GM19328 (cell line): ENCODE measurements at regions not wholly inside any gene's neighbourhood (a gene's known extent, or its start where the extent isn't known, plus 50 kb on each side); places are given as distances from the start of the nearest gene placed in this dataset.
"Not testable (repeated sequence)": the region's sequence is repeated elsewhere in the genome, so short reads cannot be mapped to it uniquely, and the experiment has no call there.

Source experiments
- ATAC-seq: cut with Tn5 transposase; IDR thresholded peaks from one replicate; pipeline ENCODE4 v1.9.1; 2021; ENCODE audit warnings: mild to moderate bottlenecking, moderate library complexity; ENCODE audit not compliant: unreplicated experiment

DNA sequence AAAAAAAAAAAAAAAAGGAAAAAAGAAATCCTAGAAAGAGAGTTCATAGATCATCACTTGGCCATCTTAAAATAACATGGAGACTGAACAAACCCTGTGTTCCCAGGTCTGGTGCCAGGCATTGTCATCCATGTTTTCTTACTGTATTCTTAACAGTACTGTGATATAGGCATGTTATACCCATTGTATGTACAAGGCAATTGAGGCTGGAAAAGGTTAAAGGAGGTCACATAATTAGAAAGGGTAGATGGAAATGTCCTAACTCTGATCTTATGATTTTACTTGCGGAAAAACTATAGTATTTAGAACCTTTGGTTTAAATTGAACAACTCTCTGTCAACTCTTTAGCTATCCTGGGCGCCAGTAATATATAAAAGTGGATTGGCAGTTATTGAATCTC, 478.2 kb upstream of the RGS6 start:
- no peak for ATAC-seq

DNA sequence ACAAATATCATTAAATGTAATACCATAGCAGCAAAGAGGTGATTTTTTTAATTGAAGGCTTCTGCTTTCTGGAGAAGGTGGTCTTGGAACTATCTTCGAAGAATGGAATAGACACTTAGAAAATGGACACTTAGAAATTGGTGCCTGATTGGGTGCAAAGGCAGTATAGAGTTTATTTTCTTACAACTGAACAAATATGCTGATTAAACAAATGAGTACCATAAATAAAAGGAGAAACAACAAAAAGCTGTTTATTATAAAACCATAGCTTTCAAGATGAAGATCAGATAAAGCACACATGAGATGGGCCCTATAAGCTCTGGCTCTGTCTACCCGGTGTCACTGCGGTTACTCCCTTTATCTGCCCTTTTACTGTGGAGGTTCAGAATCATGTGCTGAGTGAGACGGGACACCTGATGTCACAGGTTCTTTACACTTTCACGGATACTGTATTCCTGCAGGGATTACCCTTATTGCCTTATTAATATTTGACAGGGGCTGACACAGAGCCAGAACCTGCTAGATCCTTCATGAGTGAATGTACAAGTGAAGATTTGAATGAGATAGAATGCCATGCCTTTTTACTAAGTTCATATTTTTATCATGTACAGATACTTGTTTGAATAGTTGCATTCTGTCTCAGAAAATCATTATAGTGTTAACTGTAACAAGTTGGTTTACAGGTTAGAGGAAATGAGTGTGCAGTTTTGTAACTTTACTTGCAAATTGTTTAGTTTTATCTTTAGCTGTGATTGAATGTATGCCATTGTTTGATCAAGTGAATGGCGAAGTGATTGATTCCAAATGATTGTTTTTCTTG, 477.5 kb upstream of the RGS6 start:
- no peak for ATAC-seq

DNA sequence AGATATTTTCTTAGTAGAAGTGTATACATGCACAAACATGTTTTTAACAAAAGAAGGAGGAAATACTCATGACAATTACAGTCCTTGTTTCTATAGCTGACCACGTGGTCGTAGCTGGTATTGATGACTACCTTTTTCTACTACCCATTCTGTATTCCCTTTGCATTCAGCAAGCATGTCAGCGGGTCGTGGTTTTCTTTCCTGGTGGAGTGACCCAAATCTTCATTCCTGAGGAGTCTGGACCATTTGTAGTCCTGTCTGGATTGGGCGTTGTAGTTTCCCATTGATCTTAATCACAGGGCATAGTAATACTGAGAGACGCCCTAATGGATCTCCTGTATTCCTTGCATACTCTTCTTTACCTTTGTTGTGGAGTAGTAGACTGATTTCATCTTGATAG, 472.1 kb upstream of the RGS6 start:
- no peak for ATAC-seq

DNA sequence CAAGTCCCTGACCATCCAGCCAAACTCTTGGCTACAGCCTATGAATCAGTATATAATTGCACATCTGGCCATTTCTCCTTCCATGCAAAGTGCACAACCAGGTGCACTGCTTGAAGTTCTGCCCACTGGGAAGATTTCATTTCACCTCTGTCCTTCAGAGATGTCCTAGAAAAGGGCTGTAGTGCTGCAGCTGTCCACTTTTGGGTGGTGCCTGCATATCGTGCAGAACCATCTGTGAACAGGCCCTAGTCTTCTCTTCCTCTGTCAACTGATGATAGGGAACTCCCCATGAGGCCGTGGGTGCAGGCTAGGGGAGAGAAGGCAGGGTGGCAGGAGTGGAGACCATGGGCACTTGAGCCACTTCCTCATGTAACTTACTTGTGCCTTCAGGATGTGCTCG, 470.6 kb upstream of the RGS6 start:
- ATAC-seq = not testable (repeated sequence)

DNA sequence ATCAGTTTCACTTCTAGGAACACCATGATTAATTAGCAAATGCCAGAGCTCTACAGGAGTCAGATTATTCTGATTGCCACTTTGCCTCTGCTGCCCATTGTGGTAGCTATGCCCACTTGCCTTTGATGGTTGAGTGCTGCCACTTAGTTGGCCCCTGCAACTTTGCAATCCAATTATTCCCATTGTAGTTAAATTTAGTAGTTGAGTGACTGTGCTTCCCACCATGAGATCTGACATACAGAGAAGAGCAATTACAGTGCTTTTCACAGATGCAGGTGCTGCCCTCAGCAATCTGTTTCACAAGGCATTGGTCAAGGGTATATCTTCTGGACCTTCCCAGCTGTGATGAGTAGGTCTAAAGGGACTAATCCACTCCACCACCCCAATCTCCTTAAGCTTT, 468.4 kb upstream of the RGS6 start:
- ATAC-seq = no peak

DNA sequence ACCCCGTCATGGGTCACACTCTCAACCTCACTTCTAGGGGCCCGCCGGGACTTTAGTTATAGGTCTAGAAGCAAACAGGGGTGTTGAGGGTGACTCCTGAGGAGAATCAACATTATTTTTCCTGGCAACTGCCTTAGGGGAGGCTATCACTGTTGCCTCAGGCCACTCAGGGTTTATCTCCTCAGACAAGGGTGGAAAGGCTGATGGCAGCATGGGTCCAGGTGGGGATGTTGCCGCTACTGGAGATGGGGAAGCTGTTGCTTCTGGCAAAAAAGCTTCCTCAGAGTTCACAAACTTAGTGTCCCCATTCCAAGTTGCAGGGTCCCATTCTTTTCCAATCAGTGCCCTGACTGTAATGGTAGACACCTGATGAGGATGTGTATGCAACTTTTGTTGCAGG, 467.4 kb upstream of the RGS6 start:
- no peak for ATAC-seq

DNA sequence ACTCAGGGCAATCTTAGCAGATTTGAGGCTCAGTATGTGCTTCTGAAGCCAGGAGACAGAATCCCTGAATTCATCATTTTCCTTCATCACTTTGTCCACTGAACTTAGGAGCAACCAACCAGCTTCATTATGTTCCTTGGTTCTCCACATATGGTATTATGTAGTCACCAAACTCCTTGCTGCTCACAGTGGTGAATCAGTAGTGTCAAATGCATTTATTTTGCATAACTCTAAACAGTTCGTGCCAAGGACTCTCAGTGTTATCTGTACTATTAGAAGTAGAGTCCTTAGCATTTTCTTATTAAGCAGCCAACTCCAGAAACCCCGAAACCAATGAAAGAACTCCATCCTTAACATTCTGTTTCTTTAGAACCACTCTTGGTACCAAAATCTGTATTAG, 466.9 kb upstream of the RGS6 start:
- ATAC-seq = no peak

DNA sequence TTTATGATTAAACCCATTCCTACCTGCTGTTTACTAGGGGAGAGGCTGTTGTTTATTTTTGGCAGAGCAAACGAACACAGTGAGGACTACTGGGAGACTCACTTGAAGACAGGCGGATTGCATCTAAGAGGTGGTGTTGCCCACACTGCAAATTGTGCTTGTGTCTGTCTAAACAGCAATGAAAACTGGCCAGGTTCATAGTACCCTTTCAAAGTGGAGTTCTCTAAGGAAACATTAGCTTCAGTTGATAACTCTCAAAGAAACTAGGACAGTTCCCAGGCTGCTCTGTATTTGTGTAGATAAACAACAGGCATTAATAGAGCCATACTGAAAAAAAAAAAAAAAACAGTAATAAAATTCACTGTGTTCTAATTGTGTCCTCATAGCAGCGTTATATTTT, 466.0 kb upstream of the RGS6 start:
- ATAC-seq = no peak

DNA sequence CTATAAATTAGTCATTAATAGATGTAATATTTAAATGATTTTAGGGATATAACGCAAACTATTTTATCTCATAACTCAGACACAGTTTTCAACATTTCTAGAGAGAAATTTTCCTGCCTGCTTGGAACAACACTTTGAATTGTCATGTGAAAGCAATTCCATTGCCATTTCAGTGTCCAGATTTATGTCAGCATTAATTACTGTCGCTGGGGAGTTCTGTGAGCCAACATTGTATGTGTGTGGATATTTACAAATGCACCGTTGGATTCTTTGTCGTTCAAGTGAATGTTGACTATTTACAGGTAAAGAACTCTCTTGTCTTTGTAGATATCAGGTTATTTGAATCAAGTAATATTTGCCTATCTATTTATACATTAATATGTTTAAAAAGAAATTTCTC, 465.3 kb upstream of the RGS6 start:
- no peak for ATAC-seq

DNA sequence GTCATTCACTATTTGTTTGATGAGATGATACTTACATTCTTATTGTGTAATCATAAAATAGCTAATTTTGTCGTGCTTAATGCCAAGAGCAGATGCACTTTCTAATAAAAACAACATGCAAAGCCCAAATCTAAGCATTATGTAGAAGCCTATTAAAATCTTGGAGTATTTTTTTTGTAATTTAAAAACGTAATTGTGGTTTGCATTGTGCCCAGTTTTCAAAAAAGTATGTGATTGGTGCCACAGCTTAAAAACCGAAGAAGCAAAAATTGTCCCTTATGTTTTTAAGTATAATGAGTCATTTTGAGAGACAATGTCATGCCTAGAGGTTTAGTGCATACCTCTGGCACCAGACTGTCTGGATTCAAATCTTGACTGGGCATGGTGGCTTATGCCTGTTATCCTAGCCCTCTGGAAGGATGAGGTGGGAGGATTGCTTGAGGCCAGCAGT, 464.8 kb upstream of the RGS6 start:
- no peak for ATAC-seq

DNA sequence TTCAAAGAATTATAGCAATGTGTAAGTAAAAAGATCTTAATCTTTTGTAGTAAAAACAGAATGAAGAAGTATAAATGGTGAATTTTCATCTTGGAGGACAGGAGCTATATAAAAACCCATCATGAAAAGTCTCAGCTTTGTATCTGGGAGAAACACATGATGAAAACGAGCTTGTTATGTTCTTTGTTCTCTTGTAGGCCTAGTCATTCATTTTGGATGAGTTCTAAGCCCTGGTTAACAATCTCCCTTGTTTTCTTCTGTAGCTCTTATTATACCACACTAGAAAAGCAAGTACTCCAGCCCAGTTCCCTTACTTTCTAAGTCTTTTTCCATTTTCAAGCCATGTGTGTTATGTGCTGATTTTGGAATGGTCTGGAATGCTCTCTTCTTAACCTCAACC, 463.5 kb upstream of the RGS6 start:
- no peak for ATAC-seq

DNA sequence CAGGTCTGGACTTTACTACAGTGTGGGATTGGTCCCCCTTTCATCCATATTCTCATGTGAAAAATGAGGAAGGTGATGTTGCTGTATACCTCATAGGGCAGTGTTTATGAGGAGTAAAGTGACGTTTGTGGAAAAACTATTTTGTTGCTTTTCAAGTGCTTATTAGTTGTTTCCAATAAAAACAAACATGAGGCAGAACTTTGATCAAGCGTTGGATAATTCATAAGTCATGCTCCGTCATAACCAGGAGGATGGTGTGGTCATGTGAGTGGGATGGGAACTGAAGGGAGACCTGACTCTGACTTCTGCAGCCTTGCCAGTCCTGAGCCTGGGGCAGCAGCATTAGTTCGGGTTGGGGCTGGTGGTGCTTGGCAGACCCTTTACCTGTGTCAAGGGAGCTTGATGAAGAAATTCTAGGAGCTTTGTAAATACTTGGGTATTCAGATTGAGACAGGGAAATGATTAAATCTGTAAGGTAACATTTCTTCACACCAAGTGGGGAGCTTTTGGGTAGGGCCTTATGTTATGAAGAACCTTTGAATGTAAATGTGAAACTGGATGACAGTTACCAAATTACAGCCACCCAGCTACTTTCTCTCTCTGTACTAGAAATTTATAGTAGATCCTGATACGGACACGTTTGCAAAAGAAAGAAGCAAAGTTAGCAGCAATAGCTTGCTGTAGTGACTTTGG, 462.4 kb upstream of the RGS6 start:
- no peak for ATAC-seq

DNA sequence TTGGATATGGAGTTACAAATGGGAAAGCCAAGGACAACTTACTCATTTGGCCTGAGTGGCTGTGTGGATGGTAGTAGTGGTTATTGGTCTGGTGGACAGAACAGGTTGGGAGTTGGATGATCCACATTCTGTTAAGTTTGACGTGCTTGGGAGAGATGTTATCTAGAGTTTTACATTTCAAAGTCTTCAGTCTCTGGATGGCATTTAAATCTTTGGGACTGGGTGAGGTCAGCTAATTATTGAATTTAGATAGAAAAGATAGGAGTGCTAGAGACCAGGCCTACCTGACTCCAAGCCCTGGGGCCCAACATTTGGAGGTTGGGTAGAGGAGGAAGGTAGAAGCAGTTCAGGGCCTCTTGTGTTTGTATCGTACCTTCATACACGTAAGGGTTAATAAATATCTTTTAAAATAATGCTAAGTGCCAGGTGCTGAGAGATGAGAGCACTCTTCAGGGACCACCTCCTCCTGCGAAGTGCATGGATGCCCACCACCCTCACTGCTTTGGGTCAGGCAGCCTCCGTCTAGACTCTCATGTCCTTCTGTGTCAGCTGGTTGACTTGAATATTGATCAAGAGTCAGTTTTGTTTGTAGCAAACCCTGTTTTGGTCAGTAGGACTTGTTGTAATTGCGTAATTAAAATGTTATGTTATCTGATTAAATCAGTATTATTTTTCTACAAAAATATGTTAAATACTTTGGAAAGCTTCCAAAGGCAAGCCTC, 460.4 kb upstream of the RGS6 start:
- no peak for ATAC-seq

DNA sequence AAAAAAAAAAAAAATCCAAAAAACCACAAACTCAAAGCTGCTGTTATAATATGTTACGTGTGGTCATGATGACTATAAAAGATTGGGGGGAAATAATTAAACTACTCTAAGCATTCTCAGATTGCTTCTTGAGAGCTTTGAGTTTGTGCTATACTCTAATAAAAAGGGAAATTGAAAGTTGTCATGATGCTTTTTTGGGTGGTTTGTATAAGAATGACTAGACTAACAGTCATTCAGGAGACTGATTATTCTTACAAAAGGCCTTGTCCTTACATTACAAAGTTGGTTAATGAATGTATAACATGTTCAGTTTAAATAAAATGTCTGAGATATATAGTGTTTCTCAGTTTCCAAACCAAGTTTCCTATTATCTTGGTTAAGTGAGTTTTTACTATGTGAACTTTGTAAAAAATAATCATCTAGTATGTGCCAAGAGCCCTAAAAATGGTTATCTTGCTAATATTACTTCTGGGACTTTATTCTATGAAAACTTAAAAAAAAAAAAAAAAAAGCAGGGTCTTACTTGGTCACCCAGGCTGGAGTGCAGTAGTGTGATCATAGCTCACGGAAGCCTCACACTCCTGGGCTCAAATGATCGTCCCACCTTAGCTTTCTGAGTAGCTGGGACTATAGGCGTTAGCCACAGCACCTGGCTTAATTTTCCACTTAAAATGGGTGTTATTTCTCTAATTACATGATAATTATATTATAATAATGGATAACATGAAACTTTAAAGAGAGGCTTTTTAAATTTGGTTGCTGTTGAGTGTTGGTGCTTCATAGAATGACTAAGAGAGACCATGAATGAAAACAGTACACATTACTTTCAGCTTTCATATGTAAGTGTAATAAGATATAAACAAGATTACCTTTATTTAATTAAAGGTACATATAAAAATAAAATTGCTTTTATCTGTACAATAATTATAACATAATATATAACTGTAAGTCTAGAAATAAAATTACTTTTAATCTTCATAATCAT, 459.6 kb upstream of the RGS6 start:
- ATAC-seq = no peak

DNA sequence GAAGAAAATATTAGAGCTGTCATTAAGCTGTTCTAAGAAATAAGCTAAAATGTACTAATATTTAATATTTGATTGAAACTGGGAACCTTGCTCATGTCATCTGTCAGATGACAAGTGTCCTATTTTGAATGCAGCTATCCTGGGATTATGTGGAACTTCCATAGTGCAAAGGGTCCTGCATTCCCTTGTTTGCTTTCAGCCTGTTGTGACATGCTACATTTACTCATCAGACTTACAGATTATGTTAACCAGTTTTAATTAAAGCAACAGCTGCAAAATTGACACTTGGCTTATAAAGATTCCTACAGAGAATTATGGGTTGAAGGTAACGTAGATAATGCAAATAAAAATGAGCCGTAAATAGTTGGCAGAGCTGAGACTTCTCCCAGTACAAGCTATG, 458.4 kb upstream of the RGS6 start:
- no peak for ATAC-seq

DNA sequence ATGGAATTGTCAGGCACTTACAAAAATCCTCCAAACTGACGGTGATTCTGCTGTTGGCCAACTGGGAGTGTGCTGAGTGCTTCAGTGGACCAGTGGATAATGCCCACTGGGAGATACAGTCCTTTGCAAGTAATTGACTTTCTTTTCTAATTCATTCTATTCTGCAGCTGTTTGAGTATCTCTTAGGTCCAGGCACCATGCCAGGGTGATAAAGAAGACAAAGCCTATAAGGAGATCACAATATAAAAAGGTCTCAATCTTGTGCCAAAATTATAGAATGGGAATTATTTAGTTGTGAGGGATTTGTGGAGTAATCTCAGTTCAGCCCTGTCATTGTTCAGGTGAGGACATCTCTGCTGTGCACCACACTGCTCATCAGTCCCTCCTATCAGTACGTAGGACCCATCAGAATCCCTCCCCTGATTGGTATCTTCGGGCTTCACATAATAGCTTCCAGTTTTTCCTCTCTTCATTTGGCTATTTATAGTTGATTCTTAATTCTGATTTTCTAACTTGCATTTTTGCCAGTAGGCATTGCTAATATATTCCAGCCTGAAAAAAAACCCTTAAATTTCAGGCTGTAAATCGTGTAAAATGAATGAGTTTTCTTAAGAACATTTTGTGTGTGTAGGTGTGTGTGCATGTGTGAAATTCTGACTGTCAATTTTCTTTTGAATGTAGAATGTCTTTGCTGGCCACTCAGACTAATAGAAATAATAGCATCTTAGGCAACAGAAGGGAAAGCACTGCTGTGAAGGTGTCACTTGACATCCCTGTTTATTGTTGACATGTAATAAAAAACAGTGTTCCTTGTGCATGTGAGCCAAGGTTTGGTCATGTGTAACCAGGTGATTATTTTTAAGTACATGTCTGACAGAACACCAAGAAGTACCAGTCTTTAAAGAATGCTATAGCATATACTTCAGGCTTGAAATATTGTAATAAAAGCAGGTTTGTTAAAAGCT, 457.6 kb upstream of the RGS6 start:
- no peak for ATAC-seq

DNA sequence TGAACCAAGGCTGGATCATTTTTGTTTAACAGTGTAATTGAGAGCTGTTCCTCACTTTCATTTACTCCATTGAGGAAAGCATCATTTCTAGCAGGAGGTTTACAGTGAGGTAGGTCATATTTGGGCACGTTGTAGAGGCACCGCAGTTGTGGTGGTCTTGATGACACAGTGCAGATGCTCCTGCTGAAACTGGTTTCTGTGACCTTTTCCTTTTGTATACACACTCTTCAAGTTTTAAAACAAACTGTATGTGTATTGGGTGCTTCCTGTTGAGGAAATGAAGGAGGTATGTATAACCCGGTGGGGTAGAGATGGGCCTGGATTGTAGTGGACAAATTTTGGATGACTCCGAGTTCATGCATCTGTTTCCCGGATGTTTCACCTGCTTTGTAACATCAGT, 456.3 kb upstream of the RGS6 start:
- ATAC-seq = no peak

DNA sequence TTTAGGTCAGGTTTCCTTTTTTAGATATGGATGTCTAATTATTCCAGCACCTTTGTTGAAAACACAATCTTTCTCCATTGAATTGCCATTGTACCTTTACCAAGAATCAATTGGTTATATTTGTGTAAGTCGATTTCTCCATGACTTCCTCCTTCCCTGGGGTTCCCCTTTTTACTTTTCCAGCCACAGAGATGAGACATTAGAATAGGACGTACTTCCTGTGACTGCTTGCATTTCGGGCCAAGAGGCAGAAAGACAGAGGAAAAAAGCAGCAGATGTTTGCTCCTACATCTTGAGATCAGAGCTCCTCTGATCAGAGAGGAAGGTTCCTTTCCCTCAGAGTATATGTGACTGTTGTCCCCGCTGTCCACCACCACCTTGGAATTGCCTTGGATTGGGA, 453.7 kb upstream of the RGS6 start:
- no peak for ATAC-seq

DNA sequence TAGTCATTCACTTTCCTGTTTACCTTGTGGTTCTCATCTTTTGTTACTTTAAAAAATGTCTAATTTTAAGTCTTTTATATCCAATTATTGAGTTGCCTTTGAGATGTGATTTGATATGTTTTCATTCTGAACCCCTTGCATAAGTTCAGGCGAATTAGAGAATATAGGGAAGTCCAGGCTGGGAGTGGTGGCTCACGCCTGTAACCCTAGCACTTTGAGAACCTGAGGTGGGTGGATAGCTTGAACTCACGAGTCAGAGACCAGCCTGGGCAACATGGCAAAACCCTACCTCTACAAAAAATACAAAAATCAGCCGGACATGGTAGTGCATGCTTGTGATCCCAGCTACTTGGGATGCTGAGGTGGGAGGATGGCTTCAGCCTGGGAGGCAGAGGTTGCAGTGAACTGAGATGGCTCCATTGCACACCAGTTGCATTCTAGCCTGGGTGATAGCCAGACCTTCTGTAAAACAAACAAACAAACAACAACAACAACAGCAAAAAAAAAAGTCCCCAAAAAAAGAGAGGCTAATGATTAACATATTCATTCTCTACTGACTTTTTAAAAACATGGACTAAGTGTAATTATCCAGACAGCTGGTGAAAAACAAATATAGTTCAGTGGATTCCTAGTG, 451.1 kb upstream of the RGS6 start:
- ATAC-seq = no peak
